ENCODE measurements at regions not wholly inside any gene's neighbourhood (a gene's known extent, or its start where the extent isn't known, plus 50 kb on each side); places are given as distances from the start of the nearest gene placed in this dataset.

DNA sequence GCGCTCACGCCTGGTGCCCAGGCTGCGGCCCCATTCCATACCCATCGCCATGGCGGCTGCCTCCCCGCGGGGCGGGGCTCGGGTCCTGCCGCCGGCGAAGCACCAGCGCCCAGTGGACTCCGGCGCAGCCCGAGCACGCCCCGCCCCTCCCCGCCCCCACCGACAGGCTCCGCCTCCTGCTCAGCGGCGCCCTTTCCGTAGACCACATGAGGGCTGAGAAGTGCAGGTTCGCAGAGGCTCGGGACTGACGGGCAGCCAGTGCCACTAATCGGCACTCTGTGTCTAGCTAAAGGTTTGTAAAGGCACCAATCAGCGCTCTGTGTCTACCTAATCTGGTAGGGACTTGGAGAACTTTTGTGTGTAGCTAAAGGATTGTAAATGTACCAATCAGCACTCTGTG lies 352.2 kb upstream of the AMELY start:
- no peak for DNase-seq (ENCODE audit: low read depth in 4 of 4, low spot score in 2 of 4)

DNA sequence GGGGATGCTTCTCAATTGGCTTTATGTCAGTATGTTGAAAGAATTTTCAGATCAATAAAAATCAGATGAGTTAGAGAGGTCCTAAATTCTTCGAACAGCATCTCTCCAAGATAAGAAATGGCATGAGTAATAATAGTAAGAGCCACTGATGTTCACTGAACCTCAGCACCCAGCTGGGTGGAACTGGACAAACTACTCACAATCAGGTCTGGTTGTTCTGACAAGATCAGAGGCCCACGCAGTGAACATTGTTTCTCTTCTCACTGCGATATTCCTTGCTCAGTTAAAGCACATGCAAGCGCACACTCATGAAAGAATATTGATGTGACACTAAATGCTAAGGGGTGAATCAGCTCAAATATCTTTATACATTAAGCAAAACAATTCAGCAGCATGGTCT lies 351.0 kb upstream of the AMELY start:
- no peak for DNase-seq (ENCODE audit: low read depth in 4 of 4, low spot score in 2 of 4)

DNA sequence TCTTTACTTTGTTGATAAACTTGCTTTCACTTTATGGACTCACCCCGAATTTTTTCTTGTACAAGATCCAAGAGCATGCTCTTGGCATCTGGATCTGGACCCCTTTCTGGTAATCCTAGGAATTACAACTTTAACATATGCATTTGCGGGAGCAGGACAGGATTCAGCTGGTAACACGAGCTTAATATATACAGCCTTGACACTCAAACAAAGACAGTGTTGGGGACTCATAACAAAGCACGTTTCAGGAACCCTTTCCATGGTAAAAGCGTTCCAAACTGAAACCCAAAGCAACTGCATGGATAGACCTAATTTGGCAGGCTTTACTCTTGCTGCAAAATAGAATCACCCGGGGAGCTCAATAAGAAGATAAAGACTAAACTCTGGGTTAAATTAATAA lies 349.7 kb upstream of the AMELY start:
- DNase-seq (ENCODE audit: low read depth in 4 of 4, low spot score in 2 of 4): no peak

DNA sequence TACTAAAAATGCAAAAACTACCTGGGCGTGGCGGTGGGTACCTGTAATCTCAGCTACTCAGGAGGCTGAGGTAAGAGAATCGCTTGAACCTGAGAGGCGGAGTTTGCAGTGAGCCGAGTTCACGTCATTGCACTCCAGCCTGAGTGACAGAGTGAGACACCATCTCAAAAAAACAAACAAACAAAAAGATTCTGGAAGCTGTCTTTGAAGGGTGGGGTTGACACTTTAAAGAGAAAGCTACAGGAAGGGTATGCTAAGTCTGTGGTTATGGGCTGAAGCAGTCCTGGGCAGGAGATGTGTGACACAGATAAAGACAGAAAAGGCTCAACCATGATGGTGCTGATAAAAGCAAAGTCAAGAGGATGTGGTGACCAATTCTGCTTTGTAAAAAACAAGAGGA lies 328.5 kb upstream of the AMELY start:
- no peak for DNase-seq (ENCODE audit: low read depth in 4 of 4, low spot score in 2 of 4)

DNA sequence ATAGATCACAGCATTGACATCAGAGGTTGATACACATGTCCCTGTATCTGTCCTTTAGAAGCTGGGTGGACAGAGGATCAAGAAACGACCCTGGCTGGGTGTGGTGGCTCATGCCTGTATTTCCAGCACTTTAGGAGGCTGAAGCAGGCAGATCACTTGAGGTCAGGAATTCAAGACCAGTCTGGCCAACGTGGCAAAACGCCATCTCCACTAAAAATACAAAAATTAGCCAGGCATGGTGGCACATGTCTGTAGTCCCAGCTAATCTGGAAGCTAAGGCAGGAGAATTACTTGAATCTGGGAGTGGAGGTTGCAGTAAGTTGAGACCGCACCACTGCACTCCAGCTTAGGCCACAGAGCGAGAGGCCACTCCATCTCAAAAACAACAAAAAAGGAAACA lies 300.4 kb upstream of the AMELY start:
- DNase-seq (ENCODE audit: low read depth in 4 of 4, low spot score in 2 of 4): no peak

DNA sequence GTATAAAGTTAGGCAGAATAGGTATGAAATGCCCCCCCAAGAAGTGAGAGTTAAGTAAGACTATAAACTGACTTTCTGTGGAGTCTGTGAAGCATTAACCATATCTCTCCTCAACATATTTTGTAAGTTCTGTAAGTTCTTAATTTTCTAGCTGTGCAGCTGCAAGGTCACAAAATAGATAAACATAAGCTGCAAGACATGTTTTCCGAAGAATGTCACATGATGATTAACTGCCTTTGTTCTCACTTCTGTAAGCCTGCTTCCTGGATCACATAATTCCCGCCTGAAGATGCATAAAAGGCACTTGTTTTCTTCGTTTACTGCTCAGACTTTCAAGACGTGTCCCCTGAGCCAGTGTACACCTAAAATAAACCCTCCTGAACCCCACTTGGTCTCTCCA lies 292.9 kb upstream of the AMELY start:
- DNase-seq (ENCODE audit: low read depth in 4 of 4, low spot score in 2 of 4): no peak

DNA sequence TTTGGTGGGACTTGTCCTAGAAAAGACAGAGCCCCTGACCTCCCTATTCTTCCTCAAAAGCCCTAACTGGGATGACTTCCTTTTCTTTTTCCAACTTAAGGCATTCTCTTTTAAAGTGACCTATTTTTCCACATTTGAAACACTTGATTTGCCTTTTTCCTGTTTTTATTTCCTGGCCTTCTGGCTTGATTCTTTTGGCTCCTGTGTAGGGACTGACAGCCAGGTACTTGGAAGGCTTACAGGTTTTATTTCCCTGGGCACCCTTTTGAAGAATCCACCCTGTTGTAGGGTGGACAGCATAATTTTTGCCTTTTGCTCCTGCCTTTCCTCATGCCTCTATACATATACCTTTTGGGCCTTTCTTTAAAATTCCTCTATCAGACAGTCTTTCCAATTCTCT lies 271.0 kb upstream of the AMELY start:
- DNase-seq (ENCODE audit: low read depth in 4 of 4, low spot score in 2 of 4): no peak

DNA sequence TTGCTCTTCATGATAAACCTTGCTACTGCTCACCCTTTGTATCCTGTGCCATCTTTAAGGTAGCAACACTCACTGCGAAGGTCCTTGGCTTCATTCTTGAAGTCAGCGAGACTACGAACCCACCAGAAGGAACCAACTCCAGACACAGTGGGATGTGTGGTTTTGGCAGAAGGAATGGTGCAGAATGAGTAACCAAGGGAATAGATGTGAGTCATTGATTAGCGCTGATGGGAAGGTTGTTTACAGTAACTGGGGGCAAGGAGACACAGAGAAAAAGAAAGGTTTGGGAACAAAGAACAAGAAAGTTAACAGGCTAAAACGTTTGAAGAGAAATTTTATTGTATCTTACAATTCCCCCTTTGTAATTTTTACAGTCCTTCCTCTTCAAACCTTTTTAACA lies 266.1 kb upstream of the AMELY start:
- no peak for DNase-seq (ENCODE audit: low read depth in 4 of 4, low spot score in 2 of 4)

DNA sequence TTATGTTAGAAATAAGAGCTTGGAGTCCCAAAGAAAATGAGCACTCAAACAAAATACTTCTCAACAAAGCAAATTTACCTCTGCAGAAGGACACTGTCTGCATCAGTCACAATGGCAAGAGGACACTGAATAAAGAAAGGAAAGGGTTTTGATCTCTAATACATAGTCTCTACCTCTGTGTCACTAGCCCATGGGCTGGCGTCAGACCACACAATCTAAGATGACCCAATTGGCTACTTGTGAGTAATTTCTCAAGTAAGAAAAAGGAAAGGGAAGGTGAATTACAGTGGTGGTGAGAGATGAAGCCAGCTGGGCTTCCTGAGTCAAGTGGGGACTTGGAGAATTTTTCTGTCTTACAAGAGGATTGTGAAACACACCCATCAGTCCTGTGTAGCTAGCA lies 257.9 kb upstream of the AMELY start:
- no peak for DNase-seq (ENCODE audit: low read depth in 4 of 4, low spot score in 2 of 4)

DNA sequence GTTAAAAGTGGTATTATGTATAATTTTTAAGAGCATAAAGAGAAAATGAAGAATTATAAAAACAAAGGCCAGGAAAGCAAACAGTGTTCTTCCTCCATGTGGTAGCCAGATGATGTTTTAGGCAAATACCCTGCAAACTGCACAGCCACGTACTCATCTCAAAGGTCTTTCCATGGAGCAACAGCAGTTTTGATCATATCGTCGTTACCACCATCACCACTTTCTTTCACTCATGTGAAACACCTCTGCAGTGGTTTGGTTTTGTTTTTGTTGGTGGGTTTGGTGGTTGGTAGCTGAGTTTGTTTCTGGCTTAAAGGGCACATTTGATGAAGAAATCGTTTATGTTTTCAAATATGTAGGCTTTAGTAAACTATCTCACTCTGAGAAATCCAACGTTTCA lies 229.9 kb upstream of the AMELY start:
- DNase-seq (ENCODE audit: low read depth in 4 of 4, low spot score in 2 of 4): no peak

Measured in left renal cortex interstitium (tissue), 4 donors.